Gastroesophageal sphincter (tissue), 4 donors: ENCODE measurements at regions not wholly inside any gene's neighbourhood (a gene's known extent, or its start where the extent isn't known, plus 50 kb on each side); places are given as distances from the start of the nearest gene placed in this dataset.
A peak's percentile ranks its signal among the peaks of the same experiment; 100 is the strongest.
"Not testable (repeated sequence)": the region's sequence is repeated elsewhere in the genome, so short reads cannot be mapped to it uniquely, and the experiment has no call there.

Experiments
- ATAC-seq: fragments of 150-250 bp; one replicate; pipeline ENCODE4 v1.9.1; 2016; ENCODE audit warnings: mild to moderate bottlenecking, moderate library complexity
- H3K27ac ChIP-seq, 4 donors: fragments of 200-600 bp; sonication (generic) in 3 of 4; 1 replicate in 3 of 4; 2 replicates in 1 of 4; pipeline ENCODE4 v1.5.1; 2016 to 2019
- H3K27me3 ChIP-seq: fragments of 200-600 bp; sonication (generic); one replicate; pipeline ENCODE4 v1.5.1; 2019
- H3K36me3 ChIP-seq, 2 donors: fragments of 200-600 bp; sonication (generic); one replicate each; pipeline ENCODE4 v1.5.1; 2019; ENCODE audit warnings: control low read depth in 1 of 2
- H3K4me1 ChIP-seq, 3 donors: fragments of 200-600 bp; sonication (generic); 1 replicate in 2 of 3; 2 replicates in 1 of 3; pipeline ENCODE4 v1.5.1; 2016 to 2019; ENCODE audit warnings: control low read depth in 2 of 3
- H3K4me3 ChIP-seq, 2 donors: fragments of 200-600 bp; sonication (generic); one replicate each; pipeline ENCODE4 v1.5.1; 2019; ENCODE audit warnings: mild to moderate bottlenecking in 1 of 2, moderate library complexity in 1 of 2
- H3K9me3 ChIP-seq, 3 donors: fragments of 200-600 bp; sonication (generic); one replicate each; pipeline ENCODE4 v1.5.1; 2017 to 2019; ENCODE audit warnings: control low read depth in 2 of 3
- CTCF ChIP-seq, 4 experiments: fragments of 200-600 bp in 2 of 4; fragments of 450-650 bp in 2 of 4; sonication (generic) in 1 of 4; IDR thresholded peaks; one replicate each; pipeline ENCODE4 v1.5.1; 2017 to 2019; ENCODE audit warnings: antibody characterized with exemption in 4 of 4, mild to moderate bottlenecking in 2 of 4, moderate library complexity in 2 of 4
- EP300 ChIP-seq: sonication (generic); formaldehyde crosslinking; IDR thresholded peaks from one replicate; pipeline ENCODE4 v1.6.1; 2017; ENCODE audit warnings: antibody characterized with exemption, mild to moderate bottlenecking
- POLR2A ChIP-seq, 2 donors: fragments of 450-650 bp; IDR thresholded peaks; one replicate each; pipeline ENCODE4 v1.6.1; 2017; ENCODE audit warnings: antibody characterized with exemption in 2 of 2, mild to moderate bottlenecking in 2 of 2, moderate library complexity in 1 of 2
- POLR2AphosphoS5 ChIP-seq: sonication (generic); formaldehyde crosslinking; IDR thresholded peaks from one replicate; pipeline ENCODE4 v1.6.1; 2017; ENCODE audit warnings: antibody characterized with exemption
- WGBS, 2 donors: methylation state at CpG; one replicate each; pipeline ENCODE4 v1.1.5; 2018; ENCODE audit warnings: low coverage in 1 of 2; 5-methylcytosine and 5-hydroxymethylcytosine counted together

- WGBS, 2 donors = 74 to 95% methylated on average over 2 of the region's 2 CpGs
- Histone ChIP-seq H3K4me3 (no peak overlapping the region), H3K27me3 (no peaks in the 10 kb centered on the region), H3K9me3 (no peaks in the 10 kb centered on the region), H3K36me3 (no peaks in the 10 kb centered on the region), H3K27ac (no peak overlapping the region), H3K4me1 (no peaks in the 10 kb centered on the region)
- TF ChIP-seq POLR2A (IDR thresholded peaks at IDR 0.05) (no peak), CTCF (IDR thresholded peaks at IDR 0.05) (no peak), POLR2AphosphoS5 (no peak), EP300 (no peak)
- no peak for ATAC-seq
Observed at GRCh38 chr1:221251580-221251979, 372.3 kb downstream of the HLX start.

DNA sequence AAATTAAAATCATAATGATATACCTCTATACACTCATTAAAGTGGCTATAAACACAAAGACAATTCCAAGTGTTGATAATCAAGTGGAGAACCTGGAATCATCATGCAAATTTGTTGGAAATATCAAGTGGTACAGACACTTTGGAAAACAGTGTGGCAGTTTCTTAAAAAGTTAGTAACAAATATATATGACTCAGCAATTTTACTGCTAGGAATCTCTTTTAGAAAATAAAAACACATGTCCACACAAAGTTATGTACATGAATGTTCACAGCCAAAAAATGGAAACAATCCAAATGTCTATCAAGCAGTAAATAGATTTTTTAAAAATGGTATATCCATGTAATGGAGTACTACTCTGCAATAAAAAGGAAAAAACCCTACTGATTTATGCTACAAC, 375.6 kb downstream of the HLX start:
- Histone ChIP-seq H3K4me1 (no peaks in the 10 kb centered on the region), H3K27ac (no peak overlapping the region), H3K27me3 (no peaks in the 10 kb centered on the region), H3K9me3 (peaks cover 0 to 4% (median 0%) of the 10 kb centered on the region in 3 donors), H3K4me3 (no peak overlapping the region), H3K36me3 (no peaks in the 10 kb centered on the region)
- TF ChIP-seq POLR2AphosphoS5 = no peak
- ATAC-seq = no peak

- H3K27ac ChIP-seq = no peak overlapping the region
- H3K9me3 ChIP-seq = peaks cover 0 to 4% (median 0%) of the 10 kb centered on the region in 3 donors
- H3K36me3 ChIP-seq = no peaks in the 10 kb centered on the region
- TF ChIP-seq POLR2A (IDR thresholded peaks at IDR 0.05) (no peak), CTCF (IDR thresholded peaks at IDR 0.05) (no peak), EP300 (no peak), POLR2AphosphoS5 (no peak)
- ATAC-seq = no peak
- no peaks in the 10 kb centered on the region for H3K4me1 ChIP-seq
- WGBS, 2 donors = 52% methylated on average over 3 of the region's 3 CpGs; no CpG with 5 or more reads in 1 of the 2 donors
- no peak overlapping the region for H3K4me3 ChIP-seq
- H3K27me3 ChIP-seq = no peaks in the 10 kb centered on the region
Observed at GRCh38 chr1:221256773-221257172, 377.5 kb downstream of the HLX start.

- not testable (repeated sequence) for H3K4me3 ChIP-seq, H3K36me3 ChIP-seq, H3K9me3 ChIP-seq, H3K4me1 ChIP-seq, H3K27ac ChIP-seq, H3K27me3 ChIP-seq, ATAC-seq
- WGBS, 2 donors = 100% methylated on average over 1 of the region's 1 CpG; no CpG with 5 or more reads in 1 of the 2 donors
Observed at GRCh38 chr1:221257548-221257947, 378.3 kb downstream of the HLX start.

GRCh38 chr1:221262677-221263076, 383.4 kb downstream of the HLX start:
- H3K4me3 ChIP-seq, H3K9me3 ChIP-seq, ATAC-seq, H3K27ac ChIP-seq, H3K27me3 ChIP-seq, H3K36me3 ChIP-seq: not testable (repeated sequence)
- H3K4me1 ChIP-seq = peaks cover 0 to 12% (median 4%) of the 10 kb centered on the region in 3 donors
- 100% methylated on average over 2 of the region's 7 CpGs; no CpG with 5 or more reads in 1 of the 2 donors for WGBS, 2 donors

GRCh38 chr1:221263831-221264767, 384.9 kb downstream of the HLX start:
- H3K4me3 ChIP-seq = no peak overlapping the region
- TF ChIP-seq CTCF (IDR thresholded peaks at IDR 0.05) = peak in 3 of 4 experiments; percentile 25 to 63 (median 59)
- no peak for TF ChIP-seq EP300
- no peak for TF ChIP-seq POLR2AphosphoS5
- peaks cover 0 to 12% (median 4%) of the 10 kb centered on the region in 3 donors for H3K4me1 ChIP-seq
- peak; percentile 73 for ATAC-seq
- H3K27ac ChIP-seq = peak overlapping the region in 3 of 4 donors; percentile 3 to 53 (median 31)
- 58 to 81% methylated on average over 7 to 8 of the region's 9 CpGs for WGBS, 2 donors
- peaks cover 0 to 5% (median 0%) of the 10 kb centered on the region in 3 donors for H3K9me3 ChIP-seq
- no peaks in the 10 kb centered on the region for H3K36me3 ChIP-seq
- H3K27me3 ChIP-seq = no peaks in the 10 kb centered on the region
